Vagina (tissue), 2 donors: ENCODE measurements at regions not wholly inside any gene's neighbourhood (a gene's known extent, or its start where the extent isn't known, plus 50 kb on each side); places are given as distances from the start of the nearest gene placed in this dataset.

Source experiments
- DNase-seq, 2 donors: peaks; one replicate each; pipeline ENCODE4 v3.0.0-alpha.2; 2017; ENCODE audit errors: extremely low spot score in 2 of 2
- H3K27ac ChIP-seq: fragments of 200-600 bp; sonication (generic); one replicate; pipeline ENCODE4 v1.5.1; 2019
- H3K27me3 ChIP-seq: fragments of 200-600 bp; sonication (generic); one replicate; pipeline ENCODE4 v1.5.1; 2019
- H3K36me3 ChIP-seq, 2 donors: fragments of 200-600 bp; sonication (generic); one replicate each; pipeline ENCODE4 v1.5.1; 2017 to 2019
- H3K4me1 ChIP-seq: fragments of 200-600 bp; sonication (generic); one replicate; pipeline ENCODE4 v1.5.1; 2019
- H3K4me3 ChIP-seq, 2 donors: fragments of 200-600 bp; sonication (generic); 1 replicate in 1 of 2; 2 replicates in 1 of 2; pipeline ENCODE4 v1.5.1; 2016 to 2019
- H3K9me3 ChIP-seq: fragments of 200-600 bp; sonication (generic); one replicate; pipeline ENCODE4 v1.5.1; 2019
- CTCF ChIP-seq, 3 experiments: fragments of 450-650 bp in 2 of 3; fragments of 200-600 bp in 1 of 3; sonication (generic) in 1 of 3; IDR thresholded peaks; one replicate each; pipeline ENCODE4 v1.5.1; 2017 to 2019; ENCODE audit warnings: antibody characterized with exemption in 3 of 3, mild to moderate bottlenecking in 2 of 3, moderate library complexity in 2 of 3
- POLR2A ChIP-seq, 2 donors: fragments of 450-650 bp; IDR thresholded peaks; one replicate each; pipeline ENCODE4 v1.6.1; 2017; ENCODE audit warnings: antibody characterized with exemption in 2 of 2, mild to moderate bottlenecking in 2 of 2, moderate library complexity in 2 of 2
- POLR2AphosphoS5 ChIP-seq, 2 donors: sonication (generic); formaldehyde crosslinking; IDR thresholded peaks; one replicate each; pipeline ENCODE4 v1.9.0; 2017; ENCODE audit warnings: antibody characterized with exemption in 2 of 2, mild to moderate bottlenecking in 2 of 2, low read depth in 1 of 2; ENCODE audit not compliant: insufficient read depth in 1 of 2
- intact Hi-C: fragments of 100-400 bp; cut with DNase I; formaldehyde crosslinking; loops from one replicate; pipeline ENCODE4 v1.15.1; 2023

GRCh38 chr5:54807421-54807820 is 178.0 kb downstream of the ESM1 start:
- no peak for TF ChIP-seq POLR2A (IDR thresholded peaks at IDR 0.05)
- Histone ChIP-seq H3K27me3 (no peaks in the 10 kb centered on the region), H3K4me3 (no peak overlapping the region), H3K4me1 (no peaks in the 10 kb centered on the region), H3K36me3 (no peaks in the 10 kb centered on the region), H3K9me3 (no peaks in the 10 kb centered on the region), H3K27ac (no peak overlapping the region)
- intact Hi-C loops, result no loop called here
- no peak for DNase-seq

- Histone ChIP-seq H3K4me1 (no peaks in the 10 kb centered on the region), H3K4me3 (no peak overlapping the region), H3K27me3 (no peaks in the 10 kb centered on the region), H3K27ac (no peak overlapping the region), H3K9me3 (no peaks in the 10 kb centered on the region), H3K36me3 (no peaks in the 10 kb centered on the region)
- intact Hi-C loops, result no loop called here
- DNase-seq, result no peak
- no peak for TF ChIP-seq CTCF (IDR thresholded peaks at IDR 0.05)
- TF ChIP-seq POLR2AphosphoS5 (IDR thresholded peaks at IDR 0.05; ENCODE audit: insufficient read depth in 1 of 2, low read depth in 1 of 2), result no peak
- no peak for TF ChIP-seq POLR2A (IDR thresholded peaks at IDR 0.05)
These were observed 180.9 kb downstream of the ESM1 start for GRCh38 chr5:54804521-54804920.

GRCh38 chr5:54804086-54804485 is 181.3 kb downstream of the ESM1 start:
- H3K9me3 ChIP-seq, result no peaks in the 10 kb centered on the region
- DNase-seq, result no peak
- no peaks in the 10 kb centered on the region for H3K36me3 ChIP-seq
- intact Hi-C loops, result no loop called here
- H3K4me3 ChIP-seq, result no peak overlapping the region
- H3K27ac ChIP-seq, result no peak overlapping the region
- no peak for TF ChIP-seq POLR2AphosphoS5 (IDR thresholded peaks at IDR 0.05; ENCODE audit: insufficient read depth in 1 of 2, low read depth in 1 of 2)
- no peak for TF ChIP-seq CTCF (IDR thresholded peaks at IDR 0.05)
- no peak for TF ChIP-seq POLR2A (IDR thresholded peaks at IDR 0.05)
- no peaks in the 10 kb centered on the region for H3K27me3 ChIP-seq
- H3K4me1 ChIP-seq, result no peaks in the 10 kb centered on the region

GRCh38 chr5:54803471-54804011 is 181.9 kb downstream of the ESM1 start:
- Histone ChIP-seq H3K27me3 (no peaks in the 10 kb centered on the region), H3K27ac (no peak overlapping the region), H3K36me3 (no peaks in the 10 kb centered on the region), H3K4me1 (no peaks in the 10 kb centered on the region), H3K9me3 (no peaks in the 10 kb centered on the region), H3K4me3 (no peak overlapping the region)
- TF ChIP-seq POLR2A (IDR thresholded peaks at IDR 0.05) (no peak), CTCF (IDR thresholded peaks at IDR 0.05) (no peak), POLR2AphosphoS5 (IDR thresholded peaks at IDR 0.05; ENCODE audit: insufficient read depth in 1 of 2, low read depth in 1 of 2) (no peak)
- intact Hi-C loops, result no loop called here
- DNase-seq, result no peak

GRCh38 chr5:54799645-54800044 is 185.7 kb downstream of the ESM1 start:
- intact Hi-C loops, result no loop called here

More at GRCh38 chr5:54799645-54800044, 185.7 kb downstream of the ESM1 start:
- DNase-seq, result no peak
- Histone ChIP-seq H3K4me3 (no peak overlapping the region), H3K36me3 (no peaks in the 10 kb centered on the region), H3K9me3 (no peaks in the 10 kb centered on the region), H3K27ac (no peak overlapping the region), H3K27me3 (no peaks in the 10 kb centered on the region), H3K4me1 (no peaks in the 10 kb centered on the region)
- TF ChIP-seq CTCF (IDR thresholded peaks at IDR 0.05), result no peak
- TF ChIP-seq POLR2AphosphoS5 (IDR thresholded peaks at IDR 0.05; ENCODE audit: insufficient read depth in 1 of 2, low read depth in 1 of 2), result no peak
- TF ChIP-seq POLR2A (IDR thresholded peaks at IDR 0.05), result no peak
